CD14-positive monocyte (primary cell): ENCODE measurements at regions not wholly inside any gene's neighbourhood (a gene's known extent, or its start where the extent isn't known, plus 50 kb on each side); places are given as distances from the start of the nearest gene placed in this dataset.

Source experiments
- DNase-seq, 3 donors: peaks; one replicate each; pipeline ENCODE4 v3.0.0-alpha.2; 2011 to 2022
- H2AFZ ChIP-seq: 2 replicates; pipeline ENCODE4 v1.6.0; 2012; ENCODE audit warnings: mild to moderate bottlenecking, low read depth, low read length, inconsistent platforms; ENCODE audit not compliant: insufficient read depth, poor library complexity, severe bottlenecking
- H3K27ac ChIP-seq, 2 donors: 1 replicate in 1 of 2; 2 replicates in 1 of 2; pipeline ENCODE4 v1.5.1; 2012 to 2013; ENCODE audit warnings: low read length in 2 of 2, control low read depth in 1 of 2, inconsistent platforms in 1 of 2, low read depth in 1 of 2, mild to moderate bottlenecking in 1 of 2
- H3K27me3 ChIP-seq, 2 donors: one replicate each; pipeline versions ENCODE4 v1.6.0 to v1.6.1; 2011 to 2013; ENCODE audit warnings: low read length in 2 of 2; ENCODE audit not compliant: control insufficient read depth in 2 of 2, insufficient read depth in 2 of 2
- H3K36me3 ChIP-seq, 2 donors: replicated peaks in 1 of 2; 1 replicate in 1 of 2; 2 replicates in 1 of 2; pipeline versions ENCODE4 v1.5.1 to v1.6.1; 2012 to 2013; ENCODE audit warnings: low read length in 2 of 2, control low read depth in 1 of 2, inconsistent platforms in 1 of 2, mild to moderate bottlenecking in 1 of 2; ENCODE audit not compliant: insufficient read depth in 2 of 2, control insufficient read depth in 1 of 2
- H3K4me1 ChIP-seq, 2 donors: 1 replicate in 1 of 2; 2 replicates in 1 of 2; pipeline versions ENCODE4 v1.5.1 to v1.6.1; 2012 to 2013; ENCODE audit warnings: low read length in 2 of 2, control low read depth in 1 of 2, inconsistent platforms in 1 of 2, mild to moderate bottlenecking in 1 of 2, moderate library complexity in 1 of 2; ENCODE audit not compliant: insufficient read depth in 2 of 2, control insufficient read depth in 1 of 2
- H3K4me2 ChIP-seq: replicated peaks from 2 replicates; pipeline ENCODE3; 2012; ENCODE audit warnings: low read length, moderate library complexity, mild to moderate bottlenecking; ENCODE audit not compliant: poor library complexity, severe bottlenecking; ENCODE audit errors: extremely low read depth
- H3K4me3 ChIP-seq, 3 experiments: fragments of 200-600 bp in 1 of 3; sonication (generic) in 1 of 3; replicated peaks in 1 of 3; 1 replicate in 2 of 3; 2 replicates in 1 of 3; pipeline ENCODE4 v1.5.1; 2011 to 2013; ENCODE audit warnings: low read length in 3 of 3, mild to moderate bottlenecking in 3 of 3, control low read depth in 2 of 3, low read depth in 2 of 3, inconsistent platforms in 1 of 3, moderate library complexity in 1 of 3
- H3K79me2 ChIP-seq: 2 replicates; pipeline ENCODE4 v1.6.0; 2012; ENCODE audit warnings: mild to moderate bottlenecking, control low read depth, inconsistent platforms, low read length, moderate library complexity; ENCODE audit not compliant: insufficient read depth
- H3K9ac ChIP-seq: 2 replicates; pipeline ENCODE4 v1.6.0; 2017; ENCODE audit warnings: low read length, mild to moderate bottlenecking; ENCODE audit not compliant: insufficient read depth, poor library complexity, severe bottlenecking
- H3K9me3 ChIP-seq, 2 donors: replicated peaks in 1 of 2; 1 replicate in 1 of 2; 2 replicates in 1 of 2; pipeline versions ENCODE4 v1.5.1 to v1.6.1; 2012 to 2013; ENCODE audit warnings: low read length in 2 of 2, control low read depth in 1 of 2; ENCODE audit not compliant: control insufficient read depth in 1 of 2, insufficient read depth in 1 of 2
- H4K20me1 ChIP-seq: 2 replicates; pipeline ENCODE4 v1.6.0; 2012; ENCODE audit warnings: mild to moderate bottlenecking, low read length, control low read depth, moderate library complexity; ENCODE audit not compliant: insufficient read depth
- H3K27ac Mint-ChIP-seq, 7 donors: one replicate each; pipeline ENCODE4 v1.8.0; 2020; ENCODE audit warnings: mild to moderate bottlenecking in 7 of 7, mixed read lengths in 7 of 7, moderate library complexity in 6 of 7, inconsistent platforms in 2 of 7
- H3K27me3 Mint-ChIP-seq, 3 donors: one replicate each; pipeline ENCODE4 v1.8.0; 2021 to 2022; ENCODE audit warnings: low read depth in 3 of 3, mild to moderate bottlenecking in 3 of 3, mixed read lengths in 3 of 3, moderate library complexity in 3 of 3, inconsistent platforms in 1 of 3
- H3K36me3 Mint-ChIP-seq, 2 donors: one replicate each; pipeline ENCODE4 v1.8.0; 2020; ENCODE audit warnings: mixed read lengths in 2 of 2, inconsistent platforms in 1 of 2, mild to moderate bottlenecking in 1 of 2
- H3K4me1 Mint-ChIP-seq: one replicate; pipeline ENCODE4 v1.8.0; 2020; ENCODE audit warnings: mild to moderate bottlenecking, mixed read lengths
- H3K4me3 Mint-ChIP-seq, 2 donors: one replicate each; pipeline ENCODE4 v1.8.0; 2020; ENCODE audit warnings: mild to moderate bottlenecking in 2 of 2, mixed read lengths in 2 of 2, moderate library complexity in 1 of 2
- H3K9me3 Mint-ChIP-seq, 7 donors: one replicate each; pipeline ENCODE4 v1.8.0; 2020 to 2022; ENCODE audit warnings: mixed read lengths in 7 of 7, mild to moderate bottlenecking in 6 of 7, moderate library complexity in 6 of 7, inconsistent platforms in 2 of 7
- WGBS: methylation state at CpG from one replicate; pipeline ENCODE4 v1.1.5; 2013; ENCODE audit warnings: missing lambda C conversion rate; ENCODE audit not compliant: insufficient coverage; 5-methylcytosine and 5-hydroxymethylcytosine counted together
- intact Hi-C, 2 donors: fragments of 100-400 bp; cut with micrococcal nuclease; formaldehyde crosslinking; loops; one replicate each; pipeline versions ENCODE4 v1.15.0 to v1.15.1; 2023
- TF ChIP-seq, protein P1 (sequence below): fragments of 200-600 bp; IDR thresholded peaks from one replicate; pipeline ENCODE4 v1.8.0; 2022; ENCODE audit warnings: antibody characterized with exemption, mild to moderate bottlenecking

DNA sequence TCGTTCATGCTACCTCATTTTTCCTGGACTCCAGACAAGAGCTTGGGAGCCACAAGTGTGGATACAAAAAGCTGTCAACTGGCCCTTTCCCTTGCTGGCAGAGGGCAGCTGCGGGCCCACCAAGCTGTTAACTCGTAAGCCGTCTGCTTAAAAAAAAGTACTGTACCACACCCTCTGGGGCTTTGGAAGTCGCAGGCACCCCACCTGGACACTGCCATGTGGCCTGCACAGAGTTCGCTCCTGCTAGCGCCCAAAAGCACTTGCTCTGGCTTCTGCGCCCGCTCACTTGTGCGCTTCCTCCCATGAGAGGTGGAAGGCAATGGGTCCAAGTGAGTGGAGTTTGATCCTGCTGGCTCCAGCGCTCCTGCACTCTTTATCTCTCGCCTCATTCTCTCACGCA, 476.4 kb upstream of the FSTL5 start:
- WGBS, result 98% methylated on average over 5 of the region's 13 CpGs
- Histone ChIP-seq H3K36me3 (no peaks in the 10 kb centered on the region), H3K9me3 (peaks cover 0 to 10% of the 10 kb centered on the region in 2 donors), H3K4me3 (no peak overlapping the region), H2AFZ (no peak overlapping the region), H4K20me1 (no peaks in the 10 kb centered on the region), H3K4me2 (no peak overlapping the region), H3K79me2 (no peaks in the 10 kb centered on the region), H3K27me3 (no peaks in the 10 kb centered on the region), H3K9ac (no peak overlapping the region), H3K27ac (no peak overlapping the region), H3K4me1 (no peaks in the 10 kb centered on the region)
- DNase-seq, result no peak
- peaks cover 0 to 2% (median 0%) of the 10 kb centered on the region in 3 donors for H3K27me3 Mint-ChIP-seq
- TF ChIP-seq, protein P1, sequence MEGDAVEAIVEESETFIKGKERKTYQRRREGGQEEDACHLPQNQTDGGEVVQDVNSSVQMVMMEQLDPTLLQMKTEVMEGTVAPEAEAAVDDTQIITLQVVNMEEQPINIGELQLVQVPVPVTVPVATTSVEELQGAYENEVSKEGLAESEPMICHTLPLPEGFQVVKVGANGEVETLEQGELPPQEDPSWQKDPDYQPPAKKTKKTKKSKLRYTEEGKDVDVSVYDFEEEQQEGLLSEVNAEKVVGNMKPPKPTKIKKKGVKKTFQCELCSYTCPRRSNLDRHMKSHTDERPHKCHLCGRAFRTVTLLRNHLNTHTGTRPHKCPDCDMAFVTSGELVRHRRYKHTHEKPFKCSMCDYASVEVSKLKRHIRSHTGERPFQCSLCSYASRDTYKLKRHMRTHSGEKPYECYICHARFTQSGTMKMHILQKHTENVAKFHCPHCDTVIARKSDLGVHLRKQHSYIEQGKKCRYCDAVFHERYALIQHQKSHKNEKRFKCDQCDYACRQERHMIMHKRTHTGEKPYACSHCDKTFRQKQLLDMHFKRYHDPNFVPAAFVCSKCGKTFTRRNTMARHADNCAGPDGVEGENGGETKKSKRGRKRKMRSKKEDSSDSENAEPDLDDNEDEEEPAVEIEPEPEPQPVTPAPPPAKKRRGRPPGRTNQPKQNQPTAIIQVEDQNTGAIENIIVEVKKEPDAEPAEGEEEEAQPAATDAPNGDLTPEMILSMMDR, result no peak
- intact Hi-C loops, result no loop called here
- no peaks in the 10 kb centered on the region for H3K36me3 Mint-ChIP-seq
- H3K27ac Mint-ChIP-seq, result no peak overlapping the region
- H3K4me3 Mint-ChIP-seq, result no peak overlapping the region
- H3K4me1 Mint-ChIP-seq, result no peaks in the 10 kb centered on the region
- H3K9me3 Mint-ChIP-seq, result peaks cover 0 to 7% (median 3%) of the 10 kb centered on the region in 7 donors

DNA sequence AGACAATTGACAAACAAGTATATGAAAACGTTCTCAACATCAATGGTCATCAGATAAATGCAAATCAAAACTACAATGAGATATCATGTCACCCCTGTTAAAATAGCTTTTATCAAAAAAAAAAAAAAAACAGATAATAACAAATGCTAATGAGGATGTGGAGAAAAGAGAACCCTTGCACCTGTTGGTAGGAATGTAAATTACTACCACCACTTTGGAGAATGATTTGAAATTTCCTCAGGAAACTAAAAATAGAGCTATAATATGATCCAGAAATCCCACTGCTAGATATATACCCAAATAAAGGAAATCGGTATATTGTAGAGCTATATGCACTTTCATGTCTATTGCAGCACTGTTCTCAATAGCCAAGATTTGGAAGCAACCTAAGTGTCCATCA, 470.6 kb upstream of the FSTL5 start:
- Histone ChIP-seq H3K36me3 (no peaks in the 10 kb centered on the region), H4K20me1 (no peaks in the 10 kb centered on the region), H3K9me3 (no peaks in the 10 kb centered on the region), H3K4me1 (no peaks in the 10 kb centered on the region), H3K9ac (no peak overlapping the region), H3K79me2 (no peaks in the 10 kb centered on the region), H3K4me2 (no peak overlapping the region), H2AFZ (no peak overlapping the region), H3K27ac (no peak overlapping the region), H3K27me3 (no peaks in the 10 kb centered on the region), H3K4me3 (no peak overlapping the region)
- Mint-ChIP-seq H3K4me3 (no peak overlapping the region), H3K9me3 (peaks cover 0 to 6% (median 2%) of the 10 kb centered on the region in 7 donors), H3K36me3 (no peaks in the 10 kb centered on the region), H3K27me3 (peaks cover 0 to 2% (median 0%) of the 10 kb centered on the region in 3 donors), H3K4me1 (no peaks in the 10 kb centered on the region), H3K27ac (no peak overlapping the region)
- intact Hi-C loops, result no loop called here
- no peak for DNase-seq
- no CpG with 5 or more reads among the region's 2 CpGs for WGBS
- TF ChIP-seq, protein P1, result no peak
